SK-N-SH treated with all-trans-retinoic acid at 6 μM for 48 hours (cell line): ENCODE measurements at regions not wholly inside any gene's neighbourhood (a gene's known extent, or its start where the extent isn't known, plus 50 kb on each side); places are given as distances from the start of the nearest gene placed in this dataset.

Experiments used
- ATAC-seq: fragments of 200-7000 bp; cut with Tn5 transposase; 3 replicates; pipeline ENCODE4 v1.9.1; 2020; ENCODE audit warnings: mild to moderate bottlenecking, moderate library complexity
- ARNTL ChIP-seq: fragments of 450-650 bp; formaldehyde crosslinking; IDR thresholded peaks from 2 replicates; pipeline ENCODE4 v1.5.0; 2020; ENCODE audit warnings: low read depth, mild to moderate bottlenecking, moderate library complexity, borderline replicate concordance
- BACH2 ChIP-seq: fragments of 250-450 bp; sonication (Bioruptor Pico); IDR thresholded peaks from 2 replicates; pipeline ENCODE4 v1.9.0; 2021; ENCODE audit warnings: mild to moderate bottlenecking, borderline replicate concordance
- CSDC2 ChIP-seq: fragments of 250-450 bp; sonication (Bioruptor Pico); IDR thresholded peaks from 2 replicates; pipeline ENCODE4 v1.5.0; 2020; ENCODE audit warnings: mild to moderate bottlenecking, moderate library complexity
- ESRRG ChIP-seq: fragments of 250-450 bp; sonication (Bioruptor Pico); IDR thresholded peaks from 2 replicates; pipeline ENCODE4 v1.6.1; 2021; ENCODE audit warnings: mild to moderate bottlenecking
- GLIS3 ChIP-seq: fragments of 250-450 bp; sonication (Bioruptor Pico); IDR thresholded peaks from 2 replicates; pipeline ENCODE4 v1.5.0; 2020; ENCODE audit warnings: mild to moderate bottlenecking, moderate library complexity
- ISL1 ChIP-seq: fragments of 250-450 bp; sonication (Bioruptor Pico); IDR thresholded peaks from 2 replicates; pipeline ENCODE4 v2.1.2; 2022; ENCODE audit warnings: mild to moderate bottlenecking, moderate library complexity
- OSR1 ChIP-seq: fragments of 250-450 bp; sonication (Bioruptor Pico); IDR thresholded peaks from 2 replicates; pipeline ENCODE4 v1.8.0; 2022; ENCODE audit warnings: moderate library complexity, mild to moderate bottlenecking, inconsistent platforms
- PPARA ChIP-seq: fragments of 250-450 bp; sonication (Bioruptor Pico); IDR thresholded peaks from 2 replicates; pipeline ENCODE4 v1.5.0; 2020; ENCODE audit warnings: mild to moderate bottlenecking, borderline replicate concordance
- RARB ChIP-seq: fragments of 250-450 bp; sonication (Bioruptor Pico); IDR thresholded peaks from 2 replicates; pipeline ENCODE4 v1.8.0; 2021; ENCODE audit warnings: mild to moderate bottlenecking, moderate library complexity
- SNAI2 ChIP-seq: fragments of 250-450 bp; sonication (Bioruptor Pico); IDR thresholded peaks from 2 replicates; pipeline ENCODE4 v1.5.0; 2020; ENCODE audit warnings: mild to moderate bottlenecking, moderate library complexity
- TOX ChIP-seq: fragments of 250-450 bp; sonication (Bioruptor Pico); IDR thresholded peaks from 2 replicates; pipeline ENCODE4 v1.8.0; 2021; ENCODE audit warnings: mild to moderate bottlenecking, moderate library complexity, borderline replicate concordance
- ZC3H10 ChIP-seq: fragments of 250-450 bp; sonication (Bioruptor Pico); IDR thresholded peaks from 2 replicates; pipeline ENCODE4 v1.5.1; 2021; ENCODE audit warnings: mild to moderate bottlenecking, moderate library complexity
- ZFP3 ChIP-seq: fragments of 250-450 bp; sonication (Bioruptor Pico); IDR thresholded peaks from 2 replicates; pipeline ENCODE4 v1.5.0; 2020; ENCODE audit warnings: mild to moderate bottlenecking, moderate library complexity
- ZFP30 ChIP-seq: fragments of 450-650 bp; formaldehyde crosslinking; IDR thresholded peaks from 2 replicates; pipeline ENCODE4 v1.5.0; 2022; ENCODE audit warnings: mild to moderate bottlenecking, moderate library complexity
- ZNF565 ChIP-seq: fragments of 450-650 bp; formaldehyde crosslinking; conservative IDR thresholded peaks from 2 replicates; pipeline ENCODE4 v1.5.0; 2020; ENCODE audit warnings: low read depth, mild to moderate bottlenecking, moderate library complexity
- ZNF70 ChIP-seq: fragments of 450-650 bp; formaldehyde crosslinking; IDR thresholded peaks from 2 replicates; pipeline ENCODE4 v1.5.0; 2020; ENCODE audit warnings: mild to moderate bottlenecking, moderate library complexity
- ZNF8 ChIP-seq: fragments of 450-650 bp; formaldehyde crosslinking; IDR thresholded peaks from 2 replicates; pipeline ENCODE4 v1.5.0; 2020; ENCODE audit warnings: mild to moderate bottlenecking, moderate library complexity
- TF ChIP-seq, protein P1 (sequence below): fragments of 250-450 bp; sonication (Bioruptor Pico); IDR thresholded peaks from 2 replicates; pipeline ENCODE4 v1.5.1; 2021; ENCODE audit warnings: mild to moderate bottlenecking, moderate library complexity
- TF ChIP-seq, protein P2 (sequence below): fragments of 250-450 bp; sonication (Bioruptor Pico); IDR thresholded peaks from 2 replicates; pipeline ENCODE4 v1.5.1; 2020; ENCODE audit warnings: low read depth, mild to moderate bottlenecking, moderate library complexity
- TF ChIP-seq, protein P3 (sequence below): fragments of 250-450 bp; sonication (Bioruptor Pico); IDR thresholded peaks from 2 replicates; pipeline ENCODE4 v1.8.0; 2020; ENCODE audit warnings: mild to moderate bottlenecking, moderate library complexity, borderline replicate concordance

DNA sequence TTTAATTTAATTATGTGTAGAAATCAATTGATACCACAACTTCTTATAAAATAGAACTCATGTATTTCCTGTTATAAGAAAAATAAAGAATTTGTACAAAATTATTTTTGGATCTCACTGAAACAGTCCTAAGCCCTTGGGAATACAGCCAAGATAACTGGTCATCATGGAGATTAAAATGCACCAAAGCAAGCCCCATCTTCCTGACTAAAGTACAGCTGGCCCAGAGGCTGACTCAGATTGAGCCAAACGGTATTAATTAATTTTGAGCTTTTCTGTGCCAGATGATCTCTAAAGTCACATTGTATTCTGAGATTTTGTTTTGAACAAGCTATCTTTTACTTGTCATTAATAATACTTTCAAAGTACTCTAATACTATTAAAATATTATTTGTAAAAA lies 978.5 kb downstream of the TBC1D32 start (continued):
- no peak for TF ChIP-seq ZNF565 (CRISPR knock-in tag)
- no peak for TF ChIP-seq GLIS3 (CRISPR knock-in tag)
- TF ChIP-seq ESRRG (CRISPR knock-in tag), result no peak
- no peak for TF ChIP-seq SNAI2
- no peak for TF ChIP-seq TOX
- no peak for TF ChIP-seq BACH2 (CRISPR knock-in tag)
- no peak for TF ChIP-seq ARNTL (CRISPR knock-in tag)
- TF ChIP-seq ZFP30 (CRISPR knock-in tag), result no peak
- no peak for TF ChIP-seq RARB (CRISPR knock-in tag)
- no peak for TF ChIP-seq CSDC2 (CRISPR knock-in tag)
- TF ChIP-seq, protein P1, sequence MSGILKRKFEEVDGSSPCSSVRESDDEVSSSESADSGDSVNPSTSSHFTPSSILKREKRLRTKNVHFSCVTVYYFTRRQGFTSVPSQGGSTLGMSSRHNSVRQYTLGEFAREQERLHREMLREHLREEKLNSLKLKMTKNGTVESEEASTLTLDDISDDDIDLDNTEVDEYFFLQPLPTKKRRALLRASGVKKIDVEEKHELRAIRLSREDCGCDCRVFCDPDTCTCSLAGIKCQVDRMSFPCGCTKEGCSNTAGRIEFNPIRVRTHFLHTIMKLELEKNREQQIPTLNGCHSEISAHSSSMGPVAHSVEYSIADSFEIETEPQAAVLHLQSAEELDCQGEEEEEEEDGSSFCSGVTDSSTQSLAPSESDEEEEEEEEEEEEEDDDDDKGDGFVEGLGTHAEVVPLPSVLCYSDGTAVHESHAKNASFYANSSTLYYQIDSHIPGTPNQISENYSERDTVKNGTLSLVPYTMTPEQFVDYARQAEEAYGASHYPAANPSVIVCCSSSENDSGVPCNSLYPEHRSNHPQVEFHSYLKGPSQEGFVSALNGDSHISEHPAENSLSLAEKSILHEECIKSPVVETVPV (CRISPR knock-in tag), result no peak
- TF ChIP-seq PPARA (CRISPR knock-in tag), result no peak
- TF ChIP-seq ZNF8 (CRISPR knock-in tag), result no peak

DNA sequence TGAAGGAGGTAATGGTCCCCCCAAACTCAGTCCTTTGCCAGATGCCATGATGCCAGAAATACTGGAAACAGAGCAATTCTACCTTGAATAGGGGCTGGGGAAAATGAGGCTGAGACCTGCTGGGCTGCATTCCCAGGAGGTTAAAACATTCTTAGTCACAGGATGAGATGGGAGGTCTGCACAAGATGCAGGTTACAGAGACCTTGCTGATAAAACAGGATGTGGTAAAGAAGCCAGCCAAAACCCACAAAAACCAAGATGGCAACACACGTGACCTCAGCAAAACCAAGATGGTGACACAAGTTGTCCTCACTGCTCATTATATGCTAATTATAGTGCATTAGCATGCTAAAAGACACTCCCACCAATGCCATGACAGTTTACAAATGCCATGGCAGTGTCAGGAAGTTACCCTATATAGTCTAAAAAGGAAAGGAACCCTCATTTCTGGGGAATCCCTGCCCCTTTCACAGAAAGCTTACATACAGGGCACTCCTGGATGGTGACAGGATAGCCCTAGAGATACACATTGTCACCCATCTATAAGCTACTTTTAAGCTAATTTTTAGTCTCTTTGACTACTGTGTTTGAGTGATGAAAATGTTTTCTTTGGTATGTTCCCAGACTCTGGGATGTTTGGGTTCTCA lies 979.7 kb downstream of the TBC1D32 start:
- TF ChIP-seq ZNF565 (CRISPR knock-in tag) (no peak), PPARA (CRISPR knock-in tag) (no peak), GLIS3 (CRISPR knock-in tag) (no peak), BACH2 (CRISPR knock-in tag) (no peak), ZFP30 (CRISPR knock-in tag) (no peak), ESRRG (CRISPR knock-in tag) (no peak), TOX (no peak), ZNF8 (CRISPR knock-in tag) (no peak), RARB (CRISPR knock-in tag) (no peak), OSR1 (CRISPR knock-in tag) (no peak), ISL1 (no peak), ARNTL (CRISPR knock-in tag) (no peak), ZC3H10 (CRISPR knock-in tag) (no peak)
- TF ChIP-seq, protein P2, sequence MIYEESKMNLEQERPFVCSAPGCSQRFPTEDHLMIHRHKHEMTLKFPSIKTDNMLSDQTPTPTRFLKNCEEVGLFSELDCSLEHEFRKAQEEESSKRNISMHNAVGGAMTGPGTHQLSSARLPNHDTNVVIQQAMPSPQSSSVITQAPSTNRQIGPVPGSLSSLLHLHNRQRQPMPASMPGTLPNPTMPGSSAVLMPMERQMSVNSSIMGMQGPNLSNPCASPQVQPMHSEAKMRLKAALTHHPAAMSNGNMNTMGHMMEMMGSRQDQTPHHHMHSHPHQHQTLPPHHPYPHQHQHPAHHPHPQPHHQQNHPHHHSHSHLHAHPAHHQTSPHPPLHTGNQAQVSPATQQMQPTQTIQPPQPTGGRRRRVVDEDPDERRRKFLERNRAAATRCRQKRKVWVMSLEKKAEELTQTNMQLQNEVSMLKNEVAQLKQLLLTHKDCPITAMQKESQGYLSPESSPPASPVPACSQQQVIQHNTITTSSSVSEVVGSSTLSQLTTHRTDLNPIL (CRISPR knock-in tag), result no peak
- no peak for ATAC-seq

DNA sequence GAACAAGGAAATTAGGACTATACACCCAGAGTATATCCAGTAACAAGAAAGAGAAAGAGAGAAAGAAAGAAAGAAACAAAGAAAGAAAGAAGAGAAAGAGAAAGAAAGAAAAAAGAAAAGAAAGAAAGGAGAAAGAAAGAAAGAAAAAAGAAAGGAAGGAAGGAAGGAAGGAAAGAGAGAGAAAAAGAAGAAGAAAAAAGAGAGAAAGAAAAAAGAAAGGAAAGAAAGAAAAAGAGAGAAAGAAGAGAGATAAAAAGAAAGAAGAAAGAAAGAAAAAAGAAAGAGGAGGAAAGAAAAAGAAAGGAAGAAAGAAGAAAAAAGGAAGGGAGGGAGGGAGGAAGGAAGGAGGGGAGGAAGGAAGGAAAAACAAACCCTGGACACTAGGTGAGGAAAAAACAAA lies 981.8 kb downstream of the TBC1D32 start:
- TF ChIP-seq TOX (no peak), ZFP30 (CRISPR knock-in tag) (no peak), GLIS3 (CRISPR knock-in tag) (no peak), ZC3H10 (CRISPR knock-in tag) (no peak), ZFP3 (CRISPR knock-in tag) (no peak), ESRRG (CRISPR knock-in tag) (no peak), OSR1 (CRISPR knock-in tag) (no peak), PPARA (CRISPR knock-in tag) (no peak), RARB (CRISPR knock-in tag) (no peak), CSDC2 (CRISPR knock-in tag) (no peak), ZNF70 (CRISPR knock-in tag) (no peak), BACH2 (CRISPR knock-in tag) (no peak), SNAI2 (no peak)
- TF ChIP-seq, protein P1 (CRISPR knock-in tag), result no peak
- TF ChIP-seq, all 23 proteins: peak for 0

DNA sequence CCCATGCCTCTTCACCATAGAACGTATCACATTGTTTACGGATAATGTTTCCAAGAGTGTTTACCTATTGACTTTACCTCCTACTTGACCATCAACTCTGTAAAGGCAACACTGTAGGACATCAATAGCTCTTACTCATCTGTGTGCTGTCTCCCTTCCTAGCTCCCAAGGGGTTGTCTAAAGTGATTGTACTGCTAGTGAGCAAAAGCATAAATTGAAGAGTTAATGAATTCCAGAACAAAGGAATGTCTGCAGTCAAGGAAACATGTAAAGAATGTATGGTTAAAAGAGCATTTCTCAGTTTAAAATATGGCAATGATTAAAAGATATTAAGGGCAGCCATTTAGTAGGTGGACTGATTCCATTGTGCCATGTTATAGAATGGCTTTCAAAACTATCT lies 985.4 kb downstream of the TBC1D32 start:
- peak; percentile 77 for ATAC-seq
- TF ChIP-seq, protein P1 (CRISPR knock-in tag), result no peak
- TF ChIP-seq, protein P2 (CRISPR knock-in tag), result no peak
- no peak for TF ChIP-seq SNAI2
- TF ChIP-seq, protein P3, sequence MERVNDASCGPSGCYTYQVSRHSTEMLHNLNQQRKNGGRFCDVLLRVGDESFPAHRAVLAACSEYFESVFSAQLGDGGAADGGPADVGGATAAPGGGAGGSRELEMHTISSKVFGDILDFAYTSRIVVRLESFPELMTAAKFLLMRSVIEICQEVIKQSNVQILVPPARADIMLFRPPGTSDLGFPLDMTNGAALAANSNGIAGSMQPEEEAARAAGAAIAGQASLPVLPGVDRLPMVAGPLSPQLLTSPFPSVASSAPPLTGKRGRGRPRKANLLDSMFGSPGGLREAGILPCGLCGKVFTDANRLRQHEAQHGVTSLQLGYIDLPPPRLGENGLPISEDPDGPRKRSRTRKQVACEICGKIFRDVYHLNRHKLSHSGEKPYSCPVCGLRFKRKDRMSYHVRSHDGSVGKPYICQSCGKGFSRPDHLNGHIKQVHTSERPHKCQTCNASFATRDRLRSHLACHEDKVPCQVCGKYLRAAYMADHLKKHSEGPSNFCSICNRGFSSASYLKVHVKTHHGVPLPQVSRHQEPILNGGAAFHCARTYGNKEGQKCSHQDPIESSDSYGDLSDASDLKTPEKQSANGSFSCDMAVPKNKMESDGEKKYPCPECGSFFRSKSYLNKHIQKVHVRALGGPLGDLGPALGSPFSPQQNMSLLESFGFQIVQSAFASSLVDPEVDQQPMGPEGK (CRISPR knock-in tag), result no peak

More for the DNA sequence above, 981.8 kb downstream of the TBC1D32 start:
- no peak for ATAC-seq
